Prostate gland (tissue), 2 donors: ENCODE measurements at regions not wholly inside any gene's neighbourhood (a gene's known extent, or its start where the extent isn't known, plus 50 kb on each side); places are given as distances from the start of the nearest gene placed in this dataset.

ENCODE experiments used
- DNase-seq: peaks from one replicate; pipeline ENCODE4 v3.0.0-alpha.2; 2019; ENCODE audit warnings: low spot score
- H3K27ac ChIP-seq, 2 donors: fragments of 200-600 bp; sonication (generic); 2 replicates each; pipeline ENCODE4 v1.5.1; 2017 to 2019
- H3K27me3 ChIP-seq: fragments of 200-600 bp; sonication (generic); replicated peaks from 2 replicates; pipeline ENCODE4 v1.5.1; 2019; ENCODE audit not compliant: insufficient read depth
- H3K36me3 ChIP-seq, 2 donors: fragments of 200-600 bp; sonication (generic); 1 replicate in 1 of 2; 2 replicates in 1 of 2; pipeline versions ENCODE4 v1.5.1 to v1.8.1; 2017 to 2019
- H3K4me1 ChIP-seq: fragments of 200-600 bp; sonication (generic); replicated peaks from 2 replicates; pipeline ENCODE4 v1.5.1; 2019
- H3K4me3 ChIP-seq, 2 donors: fragments of 200-600 bp; sonication (generic); 2 replicates each; pipeline ENCODE4 v1.5.1; 2017 to 2019
- H3K9me3 ChIP-seq: fragments of 200-600 bp; sonication (generic); 2 replicates; pipeline ENCODE4 v1.5.1; 2017
- CTCF ChIP-seq, 4 experiments: fragments of 200-600 bp in 2 of 4; fragments of 450-650 bp in 2 of 4; sonication (generic) in 2 of 4; IDR thresholded peaks; 1 replicate in 3 of 4; 2 replicates in 1 of 4; pipeline ENCODE4 v1.5.1; 2016 to 2019; ENCODE audit warnings: antibody characterized with exemption in 4 of 4, mild to moderate bottlenecking in 2 of 4, moderate library complexity in 2 of 4
- POLR2A ChIP-seq: fragments of 450-650 bp; IDR thresholded peaks from one replicate; pipeline ENCODE4 v1.6.1; 2016; ENCODE audit warnings: antibody characterized with exemption, mild to moderate bottlenecking
- POLR2AphosphoS5 ChIP-seq: sonication (generic); formaldehyde crosslinking; IDR thresholded peaks from one replicate; pipeline ENCODE4 v1.6.1; 2017; ENCODE audit warnings: antibody characterized with exemption
- WGBS: methylation state at CpG from one replicate; pipeline ENCODE4 v1.1.5; 2018; 5-methylcytosine and 5-hydroxymethylcytosine counted together
- intact Hi-C: fragments of 100-400 bp; cut with DNase I; formaldehyde crosslinking; loops from one replicate; pipeline ENCODE4 v1.14.2; 2022
- microRNA-seq: library from miRNA; unstranded; fragments of <30 nt; microRNA quantifications from one replicate; pipeline ENCODE4, GENCODE V29; 2016
- small RNA-seq, 2 donors: library from RNA; depleted of rRNA; stranded (forward); fragments of <200 nt; gene quantifications; one replicate each; pipeline ENCODE3, GENCODE V24; 2016

DNA sequence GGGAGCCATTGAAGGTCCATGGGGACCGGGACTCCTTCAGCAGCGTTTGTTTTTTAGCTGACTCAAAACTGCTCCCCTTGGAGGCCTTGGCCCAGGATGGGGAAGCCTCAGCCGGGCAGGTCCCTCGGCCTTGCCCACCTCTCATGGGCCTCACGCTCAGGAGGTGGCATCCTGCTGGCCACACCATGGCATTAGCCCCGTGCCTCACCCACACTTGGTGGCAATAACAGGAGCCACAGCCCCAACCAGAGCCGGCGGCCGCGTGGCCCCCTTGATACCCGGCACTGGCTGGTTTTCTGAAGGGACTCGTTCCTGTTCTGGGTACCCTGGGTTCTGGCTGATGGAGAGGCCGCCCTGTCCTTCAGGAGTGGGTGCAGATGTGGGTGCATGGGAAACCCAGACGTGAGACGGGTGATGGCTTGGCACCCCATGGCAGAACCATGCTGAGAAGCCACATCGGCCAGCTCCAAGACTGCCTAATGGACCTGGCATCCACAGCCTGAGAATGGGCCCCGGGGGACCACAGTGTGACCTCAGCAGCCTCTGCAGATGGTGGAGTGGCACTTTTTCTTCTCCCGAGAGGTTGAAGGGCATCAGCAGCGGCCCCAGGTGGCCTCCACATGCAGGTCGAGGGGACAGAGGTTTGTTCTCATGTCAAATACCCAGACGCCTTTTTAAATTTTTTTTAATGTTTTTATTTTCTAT, 49.8 kb upstream of the PPARA start:
- Histone ChIP-seq H3K27me3 (no peaks in the 10 kb centered on the region), H3K4me3 (no peak overlapping the region), H3K27ac (peak overlapping the region; percentile 61 to 91), H3K4me1 (peaks cover 41% of the 10 kb centered on the region), H3K9me3 (no peaks in the 10 kb centered on the region), H3K36me3 (peaks cover 0 to 31% of the 10 kb centered on the region in 2 donors)
- TF ChIP-seq POLR2AphosphoS5, result no peak
- no peak for TF ChIP-seq CTCF (IDR thresholded peaks at IDR 0.05)
- no peak for TF ChIP-seq POLR2A
- DNase-seq, result no peak
- intact Hi-C loops, result no loop called here
- 82% methylated on average over 20 of the region's 21 CpGs for WGBS

Small RNAs in the stretch of these regions (microRNA-seq; reads per million reads assigned to microRNA genes)
- 1.3 reads per million, percentile 14 among the genes with 10 or more reads in this experiment for gene MIR3619

Small RNAs in the stretch of these regions (small RNA-seq; reads per million reads assigned to genes)
- 0 reads per million in 2 donors for gene MIR3619
